Breast epithelium (tissue), 3 donors: ENCODE measurements at regions not wholly inside any gene's neighbourhood (a gene's known extent, or its start where the extent isn't known, plus 50 kb on each side); places are given as distances from the start of the nearest gene placed in this dataset.

ENCODE experiments used
- POLR2A ChIP-seq: fragments of 450-650 bp; IDR thresholded peaks from one replicate; pipeline ENCODE4 v1.6.1; 2016; ENCODE audit warnings: antibody characterized with exemption, mild to moderate bottlenecking, moderate library complexity
- POLR2AphosphoS5 ChIP-seq, 3 donors: sonication (generic); formaldehyde crosslinking; IDR thresholded peaks; one replicate each; pipeline ENCODE4 v1.6.1; 2017; ENCODE audit warnings: antibody characterized with exemption in 3 of 3
- TF ChIP-seq, protein P1 (sequence below), 3 donors: fragments of 450-650 bp; IDR thresholded peaks; one replicate each; pipeline ENCODE4 v1.5.1; 2016 to 2017; ENCODE audit warnings: antibody characterized with exemption in 3 of 3, mild to moderate bottlenecking in 3 of 3, moderate library complexity in 3 of 3

- no peak for TF ChIP-seq POLR2A
- TF ChIP-seq, protein P1, sequence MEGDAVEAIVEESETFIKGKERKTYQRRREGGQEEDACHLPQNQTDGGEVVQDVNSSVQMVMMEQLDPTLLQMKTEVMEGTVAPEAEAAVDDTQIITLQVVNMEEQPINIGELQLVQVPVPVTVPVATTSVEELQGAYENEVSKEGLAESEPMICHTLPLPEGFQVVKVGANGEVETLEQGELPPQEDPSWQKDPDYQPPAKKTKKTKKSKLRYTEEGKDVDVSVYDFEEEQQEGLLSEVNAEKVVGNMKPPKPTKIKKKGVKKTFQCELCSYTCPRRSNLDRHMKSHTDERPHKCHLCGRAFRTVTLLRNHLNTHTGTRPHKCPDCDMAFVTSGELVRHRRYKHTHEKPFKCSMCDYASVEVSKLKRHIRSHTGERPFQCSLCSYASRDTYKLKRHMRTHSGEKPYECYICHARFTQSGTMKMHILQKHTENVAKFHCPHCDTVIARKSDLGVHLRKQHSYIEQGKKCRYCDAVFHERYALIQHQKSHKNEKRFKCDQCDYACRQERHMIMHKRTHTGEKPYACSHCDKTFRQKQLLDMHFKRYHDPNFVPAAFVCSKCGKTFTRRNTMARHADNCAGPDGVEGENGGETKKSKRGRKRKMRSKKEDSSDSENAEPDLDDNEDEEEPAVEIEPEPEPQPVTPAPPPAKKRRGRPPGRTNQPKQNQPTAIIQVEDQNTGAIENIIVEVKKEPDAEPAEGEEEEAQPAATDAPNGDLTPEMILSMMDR (IDR thresholded peaks at IDR 0.05): no peak
- no peak for TF ChIP-seq POLR2AphosphoS5 (IDR thresholded peaks at IDR 0.05)
These were observed 1090.9 kb downstream of the SH3BGRL start for GRCh38 chrX:82292803-82293202.
